PFSK-1 (cell line): ENCODE measurements at regions not wholly inside any gene's neighbourhood (a gene's known extent, or its start where the extent isn't known, plus 50 kb on each side); places are given as distances from the start of the nearest gene placed in this dataset.

Experiments used
- FOXP2 ChIP-seq: optimal IDR thresholded peaks from 2 replicates; pipeline ENCODE3; 2011; ENCODE audit warnings: borderline replicate concordance, control low read depth, inconsistent platforms; ENCODE audit not compliant: insufficient read depth; ENCODE audit errors: extremely low read length, extremely low read depth
- POLR2AphosphoS5 ChIP-seq: IDR thresholded peaks from 2 replicates; pipeline ENCODE4 v1.6.1; 2012; ENCODE audit warnings: low read depth, mild to moderate bottlenecking, control low read depth, low read length, moderate library complexity
- SIN3A ChIP-seq: IDR thresholded peaks from 2 replicates; pipeline ENCODE4 v1.6.1; 2012; ENCODE audit warnings: mild to moderate bottlenecking, low read length, moderate library complexity, borderline replicate concordance; ENCODE audit not compliant: insufficient read depth
- TAF1 ChIP-seq: IDR thresholded peaks from 2 replicates; pipeline ENCODE4 v1.6.1; 2012; ENCODE audit warnings: low read length, control low read depth, borderline replicate concordance; ENCODE audit not compliant: insufficient read depth
- TF ChIP-seq, protein P1 (sequence below), 2 experiments: IDR thresholded peaks; 2 replicates each; pipeline versions ENCODE4 v1.6.1 to v1.8.0; 2011 to 2012; ENCODE audit warnings: low read depth in 2 of 2, low read length in 2 of 2, control low read depth in 1 of 2, inconsistent platforms in 1 of 2, mild to moderate bottlenecking in 1 of 2, moderate library complexity in 1 of 2; ENCODE audit not compliant: insufficient read depth in 1 of 2

DNA sequence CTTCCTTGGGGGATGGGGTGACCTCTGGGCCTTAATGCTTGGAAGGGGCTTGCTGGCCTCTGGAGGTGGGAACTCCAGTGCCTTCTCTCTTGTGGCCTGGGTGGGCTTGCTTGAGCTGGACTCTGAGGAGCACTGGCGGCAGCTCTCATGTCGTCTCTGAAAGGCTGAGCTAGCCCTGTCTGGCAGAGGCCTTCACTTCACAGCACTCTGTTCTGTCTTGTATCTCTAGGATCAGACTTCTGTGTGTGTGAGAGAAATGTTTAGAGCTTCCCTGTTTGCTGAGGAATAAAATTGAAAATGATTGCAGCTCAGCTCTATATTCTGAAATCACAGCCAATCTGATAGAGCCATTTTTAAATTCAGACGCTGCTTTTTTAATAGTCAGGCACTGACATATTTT is 185.3 kb downstream of the KCNRG start:
- TF ChIP-seq POLR2AphosphoS5, result no peak
- no peak for TF ChIP-seq SIN3A
- no peak for TF ChIP-seq TAF1
- TF ChIP-seq, protein P1, sequence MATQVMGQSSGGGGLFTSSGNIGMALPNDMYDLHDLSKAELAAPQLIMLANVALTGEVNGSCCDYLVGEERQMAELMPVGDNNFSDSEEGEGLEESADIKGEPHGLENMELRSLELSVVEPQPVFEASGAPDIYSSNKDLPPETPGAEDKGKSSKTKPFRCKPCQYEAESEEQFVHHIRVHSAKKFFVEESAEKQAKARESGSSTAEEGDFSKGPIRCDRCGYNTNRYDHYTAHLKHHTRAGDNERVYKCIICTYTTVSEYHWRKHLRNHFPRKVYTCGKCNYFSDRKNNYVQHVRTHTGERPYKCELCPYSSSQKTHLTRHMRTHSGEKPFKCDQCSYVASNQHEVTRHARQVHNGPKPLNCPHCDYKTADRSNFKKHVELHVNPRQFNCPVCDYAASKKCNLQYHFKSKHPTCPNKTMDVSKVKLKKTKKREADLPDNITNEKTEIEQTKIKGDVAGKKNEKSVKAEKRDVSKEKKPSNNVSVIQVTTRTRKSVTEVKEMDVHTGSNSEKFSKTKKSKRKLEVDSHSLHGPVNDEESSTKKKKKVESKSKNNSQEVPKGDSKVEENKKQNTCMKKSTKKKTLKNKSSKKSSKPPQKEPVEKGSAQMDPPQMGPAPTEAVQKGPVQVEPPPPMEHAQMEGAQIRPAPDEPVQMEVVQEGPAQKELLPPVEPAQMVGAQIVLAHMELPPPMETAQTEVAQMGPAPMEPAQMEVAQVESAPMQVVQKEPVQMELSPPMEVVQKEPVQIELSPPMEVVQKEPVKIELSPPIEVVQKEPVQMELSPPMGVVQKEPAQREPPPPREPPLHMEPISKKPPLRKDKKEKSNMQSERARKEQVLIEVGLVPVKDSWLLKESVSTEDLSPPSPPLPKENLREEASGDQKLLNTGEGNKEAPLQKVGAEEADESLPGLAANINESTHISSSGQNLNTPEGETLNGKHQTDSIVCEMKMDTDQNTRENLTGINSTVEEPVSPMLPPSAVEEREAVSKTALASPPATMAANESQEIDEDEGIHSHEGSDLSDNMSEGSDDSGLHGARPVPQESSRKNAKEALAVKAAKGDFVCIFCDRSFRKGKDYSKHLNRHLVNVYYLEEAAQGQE (IDR thresholded peaks at IDR 0.05; ENCODE audit: insufficient read depth in 1 of 2, low read depth in 2 of 2, low read length in 2 of 2), result no peak
- TF ChIP-seq FOXP2, result no peak
